A673 (cell line): ENCODE measurements at regions not wholly inside any gene's neighbourhood (a gene's known extent, or its start where the extent isn't known, plus 50 kb on each side); places are given as distances from the start of the nearest gene placed in this dataset.

Source experiments
- BruUV-seq: library from RNA; stranded (reverse); fragments of 400-500 nt; replicated peaks from 2 replicates; lab custom pipeline; 2021; lab: Mats Ljungman, UMichigan
- CTCF ChIA-PET: fragments of 300-600 bp; sonication (Branson Sonifier 250); formaldehyde crosslinking; loops from one replicate; lab custom pipeline; 2022; ENCODE audit warnings: antibody characterized with exemption; lab: Charles Lee
- POLR2A ChIA-PET: fragments of 300-600 bp; sonication (Branson Sonifier 250); formaldehyde crosslinking; loops from one replicate; lab custom pipeline; 2022; ENCODE audit warnings: antibody characterized with exemption; ENCODE audit not compliant: low non-redundant PET; lab: Charles Lee
- DNase-seq: peaks from one replicate; pipeline ENCODE4 v3.0.0-alpha.2; 2015; ENCODE audit warnings: low spot score
- H3K27ac ChIP-seq: fragments of 200-600 bp; sonication (generic); 2 replicates; pipeline ENCODE4 v1.5.1; 2016; ENCODE audit warnings: mixed run types, low read depth, mild to moderate bottlenecking, mixed read lengths, antibody characterized with exemption, low read length; ENCODE audit not compliant: poor library complexity, severe bottlenecking
- H3K27me3 ChIP-seq: fragments of 200-600 bp; sonication (generic); replicated peaks from 2 replicates; pipeline ENCODE4 v1.6.1; 2017; ENCODE audit warnings: mixed run types, low read depth, mild to moderate bottlenecking, mixed read lengths, antibody characterized with exemption, low read length; ENCODE audit not compliant: insufficient read depth, poor library complexity
- H3K36me3 ChIP-seq: fragments of 200-600 bp; sonication (generic); 2 replicates; pipeline ENCODE4 v1.6.1; 2016; ENCODE audit warnings: mixed run types, mild to moderate bottlenecking, mixed read lengths, antibody characterized with exemption, low read length; ENCODE audit not compliant: insufficient read depth, poor library complexity, severe bottlenecking
- H3K4me1 ChIP-seq: fragments of 200-600 bp; sonication (generic); 2 replicates; pipeline ENCODE4 v1.6.1; 2017; ENCODE audit warnings: mixed run types, mild to moderate bottlenecking, mixed read lengths, antibody characterized with exemption, low read length; ENCODE audit not compliant: insufficient read depth, poor library complexity, severe bottlenecking
- H3K4me3 ChIP-seq: fragments of 200-600 bp; sonication (generic); 2 replicates; pipeline ENCODE4 v1.5.1; 2016; ENCODE audit warnings: low read depth, mixed run types, mild to moderate bottlenecking, mixed read lengths, low read length; ENCODE audit not compliant: poor library complexity, severe bottlenecking
- H3K9me3 ChIP-seq: fragments of 200-600 bp; sonication (generic); 2 replicates; pipeline ENCODE4 v1.6.1; 2016; ENCODE audit warnings: mixed run types, low read depth, mild to moderate bottlenecking, mixed read lengths, antibody characterized with exemption, low read length; ENCODE audit not compliant: poor library complexity, severe bottlenecking
- CTCF ChIP-seq: fragments of 300-800, 200-600 bp; sonication (generic); conservative IDR thresholded peaks from 2 replicates; pipeline ENCODE4 v1.5.1; 2017; ENCODE audit warnings: low read depth, mild to moderate bottlenecking, antibody characterized with exemption, low read length, moderate library complexity, mixed read lengths
- EZH2 ChIP-seq: fragments of 200-600 bp; sonication (generic); IDR thresholded peaks from 2 replicates; pipeline ENCODE4 v1.6.1; 2017; ENCODE audit warnings: borderline replicate concordance, low read depth, mild to moderate bottlenecking, mixed read lengths, antibody characterized with exemption, low read length; ENCODE audit not compliant: poor library complexity, severe bottlenecking
- intact Hi-C: fragments of 100-400 bp; cut with micrococcal nuclease; formaldehyde crosslinking; loops from one replicate; pipeline ENCODE4 v1.10.0; 2022; ENCODE audit not compliant: unreplicated experiment

GRCh38 chr4:20493761-20494353, 206.4 kb upstream of the PACRGL start:
- Histone ChIP-seq H3K27ac (no peak overlapping the region), H3K36me3 (no peaks in the 10 kb centered on the region), H3K27me3 (no peaks in the 10 kb centered on the region), H3K4me1 (no peaks in the 10 kb centered on the region), H3K9me3 (no peaks in the 10 kb centered on the region), H3K4me3 (no peak overlapping the region)
- intact Hi-C loops: no loop called here
- ChIA-PET CTCF (no interaction called here), POLR2A (no interaction called here)
- TF ChIP-seq CTCF (no peak), EZH2 (no peak)
- no peak for DNase-seq
- no TSS peak for BruUV-seq

- no peak for DNase-seq
- intact Hi-C loops: no loop called here
- no TSS peak for BruUV-seq
- Histone ChIP-seq H3K9me3 (no peaks in the 10 kb centered on the region), H3K27ac (no peak overlapping the region), H3K4me1 (no peaks in the 10 kb centered on the region), H3K4me3 (no peak overlapping the region), H3K36me3 (no peaks in the 10 kb centered on the region), H3K27me3 (no peaks in the 10 kb centered on the region)
- no peak for TF ChIP-seq CTCF
- no peak for TF ChIP-seq EZH2
- ChIA-PET POLR2A (no interaction called here), CTCF (no interaction called here)
Measured at GRCh38 chr4:20496068-20496467, 204.2 kb upstream of the PACRGL start.

DNA sequence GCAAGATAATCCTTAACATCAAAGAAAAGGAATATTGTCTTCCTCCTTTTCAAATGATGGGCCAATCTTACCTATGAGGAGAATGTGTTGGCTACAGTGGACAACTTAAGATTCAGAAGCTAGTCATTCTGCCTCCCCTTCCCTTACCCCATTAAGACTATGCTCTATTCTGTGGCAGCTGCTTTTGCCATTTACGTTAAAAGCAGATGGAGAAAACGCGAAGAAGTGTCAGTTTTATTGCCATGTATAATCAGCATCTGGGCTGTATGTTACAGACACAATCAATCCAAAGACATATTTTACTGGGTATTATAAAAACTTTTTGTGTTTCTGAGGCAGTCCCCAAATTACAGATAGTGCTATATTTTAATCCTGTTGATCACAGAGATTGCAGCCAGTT, 196.1 kb upstream of the PACRGL start:
- CTCF ChIA-PET: no interaction called here
- no TSS peak for BruUV-seq
- POLR2A ChIA-PET: no interaction called here

More for the DNA sequence above, 196.1 kb upstream of the PACRGL start:
- Histone ChIP-seq H3K27ac (no peak overlapping the region), H3K36me3 (no peaks in the 10 kb centered on the region), H3K27me3 (no peaks in the 10 kb centered on the region), H3K4me3 (no peak overlapping the region), H3K4me1 (no peaks in the 10 kb centered on the region), H3K9me3 (no peaks in the 10 kb centered on the region)
- intact Hi-C loops: no loop called here
- no peak for DNase-seq
- TF ChIP-seq EZH2 (no peak), CTCF (no peak)
